ENCODE measurements at regions not wholly inside any gene's neighbourhood (a gene's known extent, or its start where the extent isn't known, plus 50 kb on each side); places are given as distances from the start of the nearest gene placed in this dataset.

DNA sequence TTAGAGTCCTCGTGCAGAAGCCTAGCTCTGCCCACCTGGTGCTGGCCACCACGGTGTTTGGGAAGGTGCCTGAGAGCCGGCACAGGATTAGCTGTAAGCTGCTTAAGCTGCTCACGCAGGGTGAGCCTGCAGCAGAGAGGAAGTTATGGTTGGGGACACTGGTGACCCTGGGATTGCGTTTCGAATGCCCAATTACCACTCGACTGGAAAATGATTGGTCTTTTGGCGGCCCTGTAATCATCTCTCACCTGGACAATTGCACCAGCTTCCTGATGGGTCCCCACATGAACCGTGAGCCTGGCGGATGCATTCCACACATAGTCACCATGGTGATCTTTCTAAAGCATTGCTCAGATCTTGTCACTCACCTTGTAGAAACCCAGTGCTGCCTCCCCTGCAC lies 442.3 kb upstream of the ZMIZ1 start:
- no peaks in the 10 kb centered on the region for H3K9me3 ChIP-seq
- ATAC-seq (ENCODE audit: insufficient number of reproducible peaks, low FRiP score, low read depth) (no peak), DNase-seq (ENCODE audit: low spot score) (no peak)
- H3K27ac ChIP-seq = no peak overlapping the region
- H3K36me3 ChIP-seq = no peaks in the 10 kb centered on the region
- no peak overlapping the region for H3K4me3 ChIP-seq
- TF ChIP-seq, protein P1, sequence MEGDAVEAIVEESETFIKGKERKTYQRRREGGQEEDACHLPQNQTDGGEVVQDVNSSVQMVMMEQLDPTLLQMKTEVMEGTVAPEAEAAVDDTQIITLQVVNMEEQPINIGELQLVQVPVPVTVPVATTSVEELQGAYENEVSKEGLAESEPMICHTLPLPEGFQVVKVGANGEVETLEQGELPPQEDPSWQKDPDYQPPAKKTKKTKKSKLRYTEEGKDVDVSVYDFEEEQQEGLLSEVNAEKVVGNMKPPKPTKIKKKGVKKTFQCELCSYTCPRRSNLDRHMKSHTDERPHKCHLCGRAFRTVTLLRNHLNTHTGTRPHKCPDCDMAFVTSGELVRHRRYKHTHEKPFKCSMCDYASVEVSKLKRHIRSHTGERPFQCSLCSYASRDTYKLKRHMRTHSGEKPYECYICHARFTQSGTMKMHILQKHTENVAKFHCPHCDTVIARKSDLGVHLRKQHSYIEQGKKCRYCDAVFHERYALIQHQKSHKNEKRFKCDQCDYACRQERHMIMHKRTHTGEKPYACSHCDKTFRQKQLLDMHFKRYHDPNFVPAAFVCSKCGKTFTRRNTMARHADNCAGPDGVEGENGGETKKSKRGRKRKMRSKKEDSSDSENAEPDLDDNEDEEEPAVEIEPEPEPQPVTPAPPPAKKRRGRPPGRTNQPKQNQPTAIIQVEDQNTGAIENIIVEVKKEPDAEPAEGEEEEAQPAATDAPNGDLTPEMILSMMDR (IDR thresholded peaks at IDR 0.05) = no peak
- H3K4me1 ChIP-seq (ENCODE audit: control insufficient read depth in 1 of 2, low read depth in 2 of 2) = peaks cover 0 to 10% of the 10 kb centered on the region in 2 donors
- H3K27me3 ChIP-seq (replicated peaks; ENCODE audit: insufficient read depth) = no peaks in the 10 kb centered on the region

DNA sequence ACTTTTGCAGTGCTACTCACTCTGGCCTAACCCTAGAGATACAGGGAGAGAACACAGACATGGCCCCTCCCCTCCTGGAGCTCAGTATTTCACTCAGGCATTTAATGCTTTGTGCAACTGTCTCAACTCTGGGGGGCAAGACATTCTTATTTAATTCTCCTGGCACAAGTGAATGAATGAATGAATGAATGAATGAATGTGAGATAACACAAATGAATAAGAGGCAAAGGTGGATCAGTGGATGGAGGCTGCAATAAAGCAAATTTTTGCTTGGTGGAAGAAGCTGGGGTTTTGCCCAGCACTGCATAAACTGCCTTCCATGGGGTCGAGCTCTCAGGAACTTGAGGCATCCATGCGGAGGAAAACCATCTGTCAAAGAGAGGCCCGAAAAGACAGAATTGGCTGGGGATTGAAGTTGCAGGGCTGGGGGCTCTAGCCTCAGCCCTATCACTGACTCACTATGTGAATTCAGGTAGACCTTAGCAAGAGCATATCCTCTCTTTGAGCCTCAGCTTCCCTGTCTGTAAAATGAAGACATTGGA lies 441.4 kb upstream of the ZMIZ1 start:
- Histone ChIP-seq H3K27me3 (replicated peaks; ENCODE audit: insufficient read depth) (no peaks in the 10 kb centered on the region), H3K4me1 (ENCODE audit: control insufficient read depth in 1 of 2, low read depth in 2 of 2) (peaks cover 0 to 10% of the 10 kb centered on the region in 2 donors), H3K4me3 (no peak overlapping the region), H3K27ac (no peak overlapping the region), H3K9me3 (no peaks in the 10 kb centered on the region), H3K36me3 (no peaks in the 10 kb centered on the region)
- ATAC-seq (ENCODE audit: insufficient number of reproducible peaks, low FRiP score, low read depth) (no peak), DNase-seq (ENCODE audit: low spot score) (no peak)
- TF ChIP-seq, protein P1 (IDR thresholded peaks at IDR 0.05) = no peak

DNA sequence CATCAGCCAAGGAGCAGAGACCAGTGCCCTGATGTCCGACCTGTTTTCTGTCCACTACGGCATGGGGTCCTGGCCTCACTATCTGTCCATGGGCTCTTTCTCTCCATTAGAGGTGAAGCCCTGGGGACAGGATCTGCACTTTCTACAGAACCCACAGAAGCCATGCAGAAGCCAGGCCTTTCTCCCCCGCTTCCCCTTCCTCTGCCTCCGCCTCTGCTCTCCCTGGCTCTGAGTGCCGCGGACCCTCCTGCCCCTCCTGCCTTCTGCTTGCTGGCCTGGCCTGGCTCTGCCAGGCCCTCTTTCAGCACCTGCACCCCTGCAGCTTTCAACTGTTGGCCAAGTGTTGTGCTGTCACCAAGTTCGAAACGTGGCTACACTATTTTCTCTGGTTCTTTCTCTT lies 439.8 kb upstream of the ZMIZ1 start:
- TF ChIP-seq, protein P1 (IDR thresholded peaks at IDR 0.05) = no peak
- H3K9me3 ChIP-seq = no peaks in the 10 kb centered on the region
- peaks cover 0 to 6% of the 10 kb centered on the region in 2 donors for H3K4me1 ChIP-seq (ENCODE audit: control insufficient read depth in 1 of 2, low read depth in 2 of 2)
- no peak overlapping the region for H3K27ac ChIP-seq
- H3K27me3 ChIP-seq (replicated peaks; ENCODE audit: insufficient read depth) = no peaks in the 10 kb centered on the region
- no peaks in the 10 kb centered on the region for H3K36me3 ChIP-seq
- no peak overlapping the region for H3K4me3 ChIP-seq
- no peak for DNase-seq (ENCODE audit: low spot score)
- no peak for ATAC-seq (ENCODE audit: insufficient number of reproducible peaks, low FRiP score, low read depth)

DNA sequence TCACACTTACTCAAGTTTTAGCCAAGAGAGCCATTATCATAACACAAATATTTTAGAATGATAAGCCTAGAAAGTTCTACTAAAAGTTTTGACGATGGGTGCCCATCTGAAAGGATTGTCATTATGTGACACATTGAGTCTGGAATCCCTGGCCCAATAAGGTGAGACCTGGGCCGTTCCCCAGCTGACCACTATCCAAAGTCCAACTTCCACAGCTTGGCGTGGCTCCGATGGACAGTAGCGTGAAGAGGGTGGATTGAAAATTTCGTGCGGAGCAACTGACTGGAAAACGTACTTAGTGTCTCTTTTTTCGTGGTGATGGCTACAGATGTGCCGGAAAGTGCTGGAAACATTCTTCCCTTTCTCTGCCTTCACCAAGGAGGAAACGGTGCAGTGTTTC lies 439.0 kb upstream of the ZMIZ1 start:
- no peak for DNase-seq (ENCODE audit: low spot score)
- H3K27me3 ChIP-seq (replicated peaks; ENCODE audit: insufficient read depth) = no peaks in the 10 kb centered on the region

DNA sequence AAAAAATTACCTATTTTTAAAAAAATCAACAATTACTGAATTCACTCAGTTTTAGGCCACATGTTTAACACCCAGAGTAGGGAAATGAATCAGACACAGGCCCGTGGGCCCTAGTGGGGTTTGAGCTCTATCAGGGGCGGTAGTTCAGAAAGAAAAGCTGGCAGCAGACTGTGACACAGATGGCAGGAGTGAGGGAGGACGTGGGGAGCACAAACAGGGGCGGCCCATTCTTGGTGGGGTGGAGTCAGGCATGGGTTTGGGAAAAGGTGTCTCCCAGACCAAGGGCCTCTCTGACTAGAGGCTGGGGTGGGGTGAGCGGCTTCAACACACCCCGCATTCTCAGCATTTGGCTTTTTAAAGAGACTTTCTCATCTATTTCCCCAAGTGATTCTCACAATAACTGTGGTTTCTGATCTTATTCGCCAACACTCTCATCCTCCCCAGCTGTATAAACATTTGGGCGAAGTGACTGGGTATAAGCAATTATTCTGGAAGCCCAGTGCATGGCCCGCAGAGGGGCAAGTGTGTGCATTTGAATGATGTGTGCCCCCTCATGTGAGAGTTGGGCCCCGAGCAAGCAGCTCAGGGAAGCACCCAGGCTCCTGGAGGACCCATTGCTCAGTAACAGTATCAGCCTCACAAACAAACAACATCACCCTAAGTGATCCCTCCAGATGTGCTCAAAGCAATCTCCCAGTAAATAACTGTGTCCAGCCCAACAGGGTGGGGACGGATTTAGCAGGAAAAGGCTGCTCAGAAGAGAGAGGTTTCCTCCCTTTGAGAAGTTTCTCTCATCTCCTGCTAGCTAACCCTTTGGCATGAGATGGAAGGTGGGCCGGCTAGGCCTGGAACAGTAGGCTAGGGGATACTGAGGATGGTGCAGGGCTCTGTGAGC lies 437.6 kb upstream of the ZMIZ1 start:
- Histone ChIP-seq H3K9me3 (no peaks in the 10 kb centered on the region), H3K4me1 (ENCODE audit: control insufficient read depth in 1 of 2, low read depth in 2 of 2) (peaks cover 6 to 20% of the 10 kb centered on the region in 2 donors), H3K27me3 (replicated peaks; ENCODE audit: insufficient read depth) (no peaks in the 10 kb centered on the region), H3K36me3 (no peaks in the 10 kb centered on the region), H3K27ac (no peak overlapping the region), H3K4me3 (no peak overlapping the region)
- TF ChIP-seq, protein P1 (IDR thresholded peaks at IDR 0.05) = no peak
- no peak for DNase-seq (ENCODE audit: low spot score)
- ATAC-seq (ENCODE audit: insufficient number of reproducible peaks, low FRiP score, low read depth) = no peak

More for the DNA sequence above, 439.0 kb upstream of the ZMIZ1 start:
- Histone ChIP-seq H3K9me3 (no peaks in the 10 kb centered on the region), H3K27ac (no peak overlapping the region), H3K4me3 (no peak overlapping the region), H3K4me1 (ENCODE audit: control insufficient read depth in 1 of 2, low read depth in 2 of 2) (peaks cover 4 to 8% of the 10 kb centered on the region in 2 donors), H3K36me3 (no peaks in the 10 kb centered on the region)
- no peak for ATAC-seq (ENCODE audit: insufficient number of reproducible peaks, low FRiP score, low read depth)
- TF ChIP-seq, protein P1 (IDR thresholded peaks at IDR 0.05) = no peak

Measured in thoracic aorta (tissue), 2 donors.